Kidney glomerular epithelial cell (primary cell): ENCODE measurements at regions not wholly inside any gene's neighbourhood (a gene's known extent, or its start where the extent isn't known, plus 50 kb on each side); places are given as distances from the start of the nearest gene placed in this dataset.
A peak's percentile ranks its signal among the peaks of the same experiment; 100 is the strongest.

Experiments used
- DNase-seq: peaks from one replicate; lab custom pipeline; 2025; lab: John Stamatoyannopoulos, UW

DNA sequence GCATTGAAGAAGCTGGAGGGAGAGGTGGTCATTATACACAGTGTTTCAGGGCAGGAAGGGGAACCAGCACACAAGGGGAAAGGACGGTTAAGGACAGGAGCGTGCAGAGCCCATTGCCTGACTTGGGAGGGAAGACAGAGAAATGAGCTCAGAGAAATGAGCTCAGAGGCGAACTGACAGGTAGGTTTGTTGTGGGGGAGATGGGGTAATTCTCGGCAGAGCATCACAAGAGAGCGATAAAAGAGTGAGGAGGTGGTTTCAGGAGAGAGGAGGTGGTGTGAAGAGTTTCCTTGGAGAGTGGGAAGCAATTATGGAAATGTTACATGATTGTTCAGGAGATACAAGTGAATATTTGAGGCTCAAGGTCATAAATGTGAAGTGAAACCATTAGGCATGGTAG, 61.0 kb downstream of the MRGPRX1 start:
- DNase-seq: no peak

DNA sequence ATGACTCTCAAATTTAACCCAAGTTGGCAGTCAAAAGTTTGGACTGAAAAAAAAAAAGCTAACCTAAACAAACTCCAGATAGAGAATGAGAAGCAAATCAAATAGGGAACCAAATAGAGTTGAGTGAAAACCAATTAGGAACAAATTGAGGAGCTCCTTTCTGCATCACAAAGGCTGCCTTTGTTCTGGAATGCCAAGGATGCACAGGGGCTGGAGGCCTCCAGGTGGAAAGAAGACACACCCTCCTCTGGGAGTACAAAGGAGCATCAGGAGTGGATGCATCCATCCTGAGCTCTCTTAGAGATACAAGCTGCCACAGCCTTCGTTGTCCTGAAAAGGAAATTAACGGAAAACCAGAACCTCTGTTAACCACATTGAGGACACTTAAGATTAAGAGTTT, 73.3 kb downstream of the MRGPRX1 start:
- DNase-seq: no peak

DNA sequence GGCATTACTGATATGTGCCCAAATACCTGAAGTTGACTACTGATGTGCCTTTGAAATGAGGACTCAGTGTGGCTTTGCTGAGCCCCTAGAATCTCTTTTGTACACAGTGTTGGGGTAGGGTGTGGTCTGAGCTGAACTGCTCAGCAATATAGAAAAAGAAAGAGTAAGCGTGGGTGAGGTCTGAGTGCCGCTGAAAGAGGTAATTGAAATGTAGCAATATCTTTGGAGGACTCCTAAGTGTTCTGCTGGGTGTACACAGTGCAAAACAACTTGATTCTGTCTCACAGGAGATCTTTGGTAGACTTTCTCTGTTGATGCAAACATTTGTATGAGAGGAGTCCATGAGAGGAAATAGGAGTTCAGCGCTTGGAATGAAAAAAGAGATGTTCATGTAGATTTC, 73.7 kb upstream of the PTPN5 start:
- DNase-seq: no peak

DNA sequence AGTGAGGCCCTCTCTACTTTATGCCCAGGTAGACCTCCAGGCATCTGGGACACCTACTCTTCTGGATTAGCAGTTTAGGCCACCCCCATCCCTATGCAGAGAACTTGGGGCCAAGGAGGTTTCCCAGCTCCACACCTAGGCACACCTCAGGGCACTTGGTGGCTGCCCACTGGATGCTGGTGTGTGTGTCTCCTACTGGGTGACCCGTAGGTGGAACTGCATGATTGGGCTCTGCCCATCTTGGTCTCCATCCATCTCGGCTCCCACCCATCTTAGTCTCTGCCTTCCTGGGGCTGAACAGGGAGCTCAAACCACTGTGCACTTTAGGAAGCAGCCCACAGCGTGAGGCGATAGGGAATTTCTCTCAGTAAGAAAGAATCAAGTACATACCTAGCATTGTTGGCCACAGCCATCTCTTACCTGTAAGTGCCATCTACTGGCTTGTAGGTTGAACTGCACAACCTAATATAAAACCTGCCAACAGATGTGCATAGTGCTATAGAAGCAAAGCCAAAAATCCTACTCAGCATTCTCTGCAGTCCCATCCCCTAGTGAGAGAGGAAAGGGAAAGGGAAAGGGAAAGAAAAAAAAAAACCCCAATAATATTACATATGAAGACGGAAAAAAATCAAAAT, 61.6 kb upstream of the PTPN5 start:
- peak; percentile 48 for DNase-seq

DNA sequence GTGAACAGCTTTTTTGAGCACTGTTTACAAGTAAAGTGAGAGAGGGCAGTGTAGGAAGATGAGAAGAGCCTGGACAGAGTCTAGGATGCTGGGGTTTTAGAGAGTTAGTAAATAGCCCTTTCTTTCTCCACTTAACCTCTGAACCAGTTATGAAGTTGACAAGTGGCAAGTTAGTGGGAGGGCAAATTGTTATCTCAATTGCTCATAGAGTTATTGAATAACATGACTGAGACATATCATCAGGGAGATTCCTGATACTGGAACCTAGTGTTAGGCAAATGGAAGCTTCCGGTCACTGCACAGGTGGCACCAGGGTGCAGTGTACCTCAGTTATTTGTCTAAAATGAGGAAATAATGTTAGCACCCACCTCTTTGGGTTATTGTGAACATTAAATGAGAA, 57.8 kb upstream of the PTPN5 start:
- peak; percentile 38 for DNase-seq

DNA sequence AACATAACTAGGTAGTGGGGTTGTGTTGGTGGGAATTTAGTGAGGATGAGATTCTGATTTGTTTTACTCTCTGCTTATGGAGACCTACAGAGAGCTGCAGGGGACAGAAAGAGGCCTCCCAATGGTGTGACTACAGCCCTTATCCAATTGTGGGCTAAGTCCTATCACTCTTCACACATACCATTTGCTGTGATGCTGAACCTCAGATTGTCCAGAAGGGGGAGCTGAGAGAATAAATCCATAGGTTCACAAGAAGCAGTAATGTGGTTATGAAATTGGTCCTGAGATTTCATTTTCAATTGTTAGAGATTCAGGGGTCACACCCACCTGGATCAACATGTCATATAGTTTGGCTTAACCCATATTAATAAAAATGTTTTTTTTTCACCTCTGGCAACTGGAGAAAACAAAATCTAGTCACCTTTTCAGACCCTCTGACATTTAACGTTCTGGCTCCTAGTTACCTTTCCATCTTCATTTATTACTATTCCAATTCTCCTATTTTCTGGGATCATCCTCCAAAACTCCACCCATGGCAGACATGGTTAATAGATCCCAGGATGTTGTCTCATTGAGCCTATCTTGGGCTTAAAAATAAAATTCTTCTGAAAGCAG, 53.3 kb upstream of the PTPN5 start:
- peak; percentile 40 for DNase-seq
